22Rv1 (cell line): ENCODE measurements at regions not wholly inside any gene's neighbourhood (a gene's known extent, or its start where the extent isn't known, plus 50 kb on each side); places are given as distances from the start of the nearest gene placed in this dataset.

Source experiments
- CTCF ChIP-seq: fragments of 450-650 bp; IDR thresholded peaks from 2 replicates; pipeline ENCODE4 v1.5.1; 2017; ENCODE audit warnings: mild to moderate bottlenecking
- ZFX ChIP-seq: fragments of 450-650 bp; IDR thresholded peaks from 2 replicates; pipeline ENCODE4 v1.6.1; 2017; ENCODE audit warnings: antibody characterized with exemption, borderline replicate concordance

- TF ChIP-seq CTCF, result no peak
- TF ChIP-seq ZFX, result no peak
Measured at GRCh38 chr5:77915346-77915745, 139.2 kb upstream of the TBCA start.
